HepG2 (cell line): ENCODE measurements at regions not wholly inside any gene's neighbourhood (a gene's known extent, or its start where the extent isn't known, plus 50 kb on each side); places are given as distances from the start of the nearest gene placed in this dataset.

Source experiments
- AHR ChIP-seq: IDR thresholded peaks from 2 replicates; pipeline ENCODE4 v1.6.1; 2018; ENCODE audit warnings: missing genetic modification reagents, missing compliant biosample characterization
- CREB1 ChIP-seq, 2 experiments: fragments of 450-650 bp in 1 of 2; IDR thresholded peaks; 2 replicates each; pipeline ENCODE4 v1.6.1; 2016 to 2017; ENCODE audit warnings: control low read depth in 1 of 2, mild to moderate bottlenecking in 1 of 2, missing compliant biosample characterization in 1 of 2, missing genetic modification characterization in 1 of 2
- FOXP1 ChIP-seq, 2 experiments: fragments of 450-650 bp in 1 of 2; IDR thresholded peaks; 2 replicates each; pipeline ENCODE4 v1.6.1; 2017 to 2018; ENCODE audit warnings: antibody characterized with exemption in 1 of 2
- GZF1 ChIP-seq: sonication (generic); formaldehyde crosslinking; IDR thresholded peaks from 2 replicates; pipeline ENCODE4 v1.5.1; 2020; ENCODE audit warnings: mild to moderate bottlenecking, missing genetic modification reagents
- ISL2 ChIP-seq: sonication (generic); formaldehyde crosslinking; IDR thresholded peaks from 2 replicates; pipeline ENCODE4 v1.5.0; 2020; ENCODE audit warnings: missing genetic modification reagents
- JARID2 ChIP-seq: sonication (generic); formaldehyde crosslinking; IDR thresholded peaks from 2 replicates; pipeline ENCODE4 v1.8.1; 2023; ENCODE audit warnings: missing genetic modification reagents, inconsistent platforms; ENCODE audit not compliant: insufficient replicate concordance
- KDM5B ChIP-seq: sonication (generic); formaldehyde crosslinking; IDR thresholded peaks from 2 replicates; pipeline ENCODE4 v1.4.0; 2020; ENCODE audit warnings: missing genetic modification reagents, mild to moderate bottlenecking, borderline replicate concordance
- MED1 ChIP-seq: sonication (generic); formaldehyde crosslinking; IDR thresholded peaks from 2 replicates; pipeline ENCODE4 v1.4.0; 2020; ENCODE audit warnings: missing genetic modification reagents
- MIER3 ChIP-seq: IDR thresholded peaks from 2 replicates; pipeline ENCODE4 v1.6.1; 2016; ENCODE audit warnings: missing compliant biosample characterization, borderline replicate concordance
- NR2F1 ChIP-seq, 2 experiments: fragments of 450-650 bp in 1 of 2; formaldehyde crosslinking in 1 of 2; IDR thresholded peaks; 2 replicates each; pipeline versions ENCODE4 v1.5.0 to v1.6.1; 2016 to 2020; ENCODE audit warnings: mild to moderate bottlenecking in 1 of 2, missing compliant biosample characterization in 1 of 2, missing genetic modification reagents in 1 of 2, moderate library complexity in 1 of 2
- SRY ChIP-seq: sonication (generic); formaldehyde crosslinking; IDR thresholded peaks from 2 replicates; pipeline ENCODE4 v1.8.0; 2022; ENCODE audit warnings: mild to moderate bottlenecking, missing genetic modification reagents
- THAP11 ChIP-seq: IDR thresholded peaks from 2 replicates; pipeline ENCODE4 v1.6.1; 2016; ENCODE audit warnings: missing biosample characterization, missing genetic modification reagents
- ZIK1 ChIP-seq: sonication (generic); formaldehyde crosslinking; IDR thresholded peaks from 2 replicates; pipeline ENCODE4 v1.5.0; 2020; ENCODE audit warnings: mild to moderate bottlenecking, low read depth, missing genetic modification reagents, borderline replicate concordance
- ZNF256 ChIP-seq: sonication (generic); formaldehyde crosslinking; conservative IDR thresholded peaks from 2 replicates; pipeline ENCODE4 v1.4.0; 2020; ENCODE audit warnings: missing genetic modification reagents
- ZNF33A ChIP-seq: sonication (generic); formaldehyde crosslinking; IDR thresholded peaks from 2 replicates; pipeline ENCODE4 v1.5.1; 2020; ENCODE audit warnings: missing genetic modification reagents, mild to moderate bottlenecking, moderate library complexity, borderline replicate concordance
- ZNF570 ChIP-seq: sonication (generic); formaldehyde crosslinking; IDR thresholded peaks from 2 replicates; pipeline ENCODE4 v1.4.0; 2020; ENCODE audit warnings: mild to moderate bottlenecking, missing genetic modification reagents, borderline replicate concordance
- TF ChIP-seq, protein P1 (sequence below): IDR thresholded peaks from 2 replicates; pipeline ENCODE4 v1.6.1; 2016; ENCODE audit warnings: mild to moderate bottlenecking
- TF ChIP-seq, protein P2 (sequence below): IDR thresholded peaks from 2 replicates; pipeline ENCODE4 v1.6.1; 2012; ENCODE audit warnings: low read depth, low read length, improper control_type of control experiment
- TF ChIP-seq, protein P3 (sequence below): sonication (generic); formaldehyde crosslinking; IDR thresholded peaks from 2 replicates; pipeline ENCODE4 v1.5.1; 2020; ENCODE audit warnings: mild to moderate bottlenecking, missing genetic modification reagents, borderline replicate concordance
- TF ChIP-seq, protein P4 (sequence below): sonication (generic); formaldehyde crosslinking; IDR thresholded peaks from 2 replicates; pipeline ENCODE4 v1.8.0; 2022; ENCODE audit warnings: missing genetic modification reagents, low read depth, mild to moderate bottlenecking, borderline replicate concordance

GRCh38 chr10:45502458-45502857, 128.4 kb downstream of the ALOX5 start (continued):
- TF ChIP-seq ZNF33A (CRISPR knock-in tag) (no peak), KDM5B (no peak), NR2F1 (CRISPR knock-in tag; IDR thresholded peaks at IDR 0.05) (no peak), ISL2 (CRISPR knock-in tag) (0 out of 2 replicates have a peak, but pooled peaks have one; percentile 30), MIER3 (CRISPR knock-in tag) (peak; percentile 23; the same call in 1 of the 2 replicates), FOXP1 (IDR thresholded peaks at IDR 0.05) (no peak), FOXP1 (CRISPR knock-in tag; IDR thresholded peaks at IDR 0.05) (peak; percentile 79), CREB1 (IDR thresholded peaks at IDR 0.05) (no peak), CREB1 (CRISPR knock-in tag; IDR thresholded peaks at IDR 0.05) (0 out of 2 replicates have a peak, but pooled peaks have one; percentile 23), ZNF256 (no peak), AHR (CRISPR knock-in tag) (no peak), MED1 (CRISPR knock-in tag) (peak; percentile 48; the same call in 1 of the 2 replicates), JARID2 (CRISPR knock-in tag) (no peak), ZNF570 (CRISPR knock-in tag) (no peak), ZIK1 (no peak), THAP11 (CRISPR knock-in tag) (peak; percentile 32; the same call in 1 of the 2 replicates), GZF1 (no peak), SRY (CRISPR knock-in tag) (no peak)
- TF ChIP-seq, protein P1, sequence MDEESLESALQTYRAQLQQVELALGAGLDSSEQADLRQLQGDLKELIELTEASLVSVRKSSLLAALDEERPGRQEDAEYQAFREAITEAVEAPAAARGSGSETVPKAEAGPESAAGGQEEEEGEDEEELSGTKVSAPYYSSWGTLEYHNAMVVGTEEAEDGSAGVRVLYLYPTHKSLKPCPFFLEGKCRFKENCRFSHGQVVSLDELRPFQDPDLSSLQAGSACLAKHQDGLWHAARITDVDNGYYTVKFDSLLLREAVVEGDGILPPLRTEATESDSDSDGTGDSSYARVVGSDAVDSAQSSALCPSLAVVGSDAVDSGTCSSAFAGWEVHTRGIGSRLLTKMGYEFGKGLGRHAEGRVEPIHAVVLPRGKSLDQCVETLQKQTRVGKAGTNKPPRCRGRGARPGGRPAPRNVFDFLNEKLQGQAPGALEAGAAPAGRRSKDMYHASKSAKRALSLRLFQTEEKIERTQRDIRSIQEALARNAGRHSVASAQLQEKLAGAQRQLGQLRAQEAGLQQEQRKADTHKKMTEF = peak; percentile 57; the same call in 1 of the 2 replicates
- TF ChIP-seq, protein P2, sequence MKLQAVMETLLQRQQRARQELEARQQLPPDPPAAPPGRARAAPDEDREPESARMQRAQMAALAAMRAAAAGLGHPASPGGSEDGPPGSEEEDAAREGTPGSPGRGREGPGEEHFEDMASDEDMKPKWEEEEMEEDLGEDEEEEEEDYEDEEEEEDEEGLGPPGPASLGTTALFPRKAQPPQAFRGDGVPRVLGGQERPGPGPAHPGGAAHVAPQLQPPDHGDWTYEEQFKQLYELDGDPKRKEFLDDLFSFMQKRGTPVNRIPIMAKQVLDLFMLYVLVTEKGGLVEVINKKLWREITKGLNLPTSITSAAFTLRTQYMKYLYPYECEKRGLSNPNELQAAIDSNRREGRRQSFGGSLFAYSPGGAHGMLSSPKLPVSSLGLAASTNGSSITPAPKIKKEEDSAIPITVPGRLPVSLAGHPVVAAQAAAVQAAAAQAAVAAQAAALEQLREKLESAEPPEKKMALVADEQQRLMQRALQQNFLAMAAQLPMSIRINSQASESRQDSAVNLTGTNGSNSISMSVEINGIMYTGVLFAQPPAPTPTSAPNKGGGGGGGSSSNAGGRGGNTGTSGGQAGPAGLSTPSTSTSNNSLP = peak; percentile 67; the same call in 1 of the 2 replicates
- TF ChIP-seq, protein P3, sequence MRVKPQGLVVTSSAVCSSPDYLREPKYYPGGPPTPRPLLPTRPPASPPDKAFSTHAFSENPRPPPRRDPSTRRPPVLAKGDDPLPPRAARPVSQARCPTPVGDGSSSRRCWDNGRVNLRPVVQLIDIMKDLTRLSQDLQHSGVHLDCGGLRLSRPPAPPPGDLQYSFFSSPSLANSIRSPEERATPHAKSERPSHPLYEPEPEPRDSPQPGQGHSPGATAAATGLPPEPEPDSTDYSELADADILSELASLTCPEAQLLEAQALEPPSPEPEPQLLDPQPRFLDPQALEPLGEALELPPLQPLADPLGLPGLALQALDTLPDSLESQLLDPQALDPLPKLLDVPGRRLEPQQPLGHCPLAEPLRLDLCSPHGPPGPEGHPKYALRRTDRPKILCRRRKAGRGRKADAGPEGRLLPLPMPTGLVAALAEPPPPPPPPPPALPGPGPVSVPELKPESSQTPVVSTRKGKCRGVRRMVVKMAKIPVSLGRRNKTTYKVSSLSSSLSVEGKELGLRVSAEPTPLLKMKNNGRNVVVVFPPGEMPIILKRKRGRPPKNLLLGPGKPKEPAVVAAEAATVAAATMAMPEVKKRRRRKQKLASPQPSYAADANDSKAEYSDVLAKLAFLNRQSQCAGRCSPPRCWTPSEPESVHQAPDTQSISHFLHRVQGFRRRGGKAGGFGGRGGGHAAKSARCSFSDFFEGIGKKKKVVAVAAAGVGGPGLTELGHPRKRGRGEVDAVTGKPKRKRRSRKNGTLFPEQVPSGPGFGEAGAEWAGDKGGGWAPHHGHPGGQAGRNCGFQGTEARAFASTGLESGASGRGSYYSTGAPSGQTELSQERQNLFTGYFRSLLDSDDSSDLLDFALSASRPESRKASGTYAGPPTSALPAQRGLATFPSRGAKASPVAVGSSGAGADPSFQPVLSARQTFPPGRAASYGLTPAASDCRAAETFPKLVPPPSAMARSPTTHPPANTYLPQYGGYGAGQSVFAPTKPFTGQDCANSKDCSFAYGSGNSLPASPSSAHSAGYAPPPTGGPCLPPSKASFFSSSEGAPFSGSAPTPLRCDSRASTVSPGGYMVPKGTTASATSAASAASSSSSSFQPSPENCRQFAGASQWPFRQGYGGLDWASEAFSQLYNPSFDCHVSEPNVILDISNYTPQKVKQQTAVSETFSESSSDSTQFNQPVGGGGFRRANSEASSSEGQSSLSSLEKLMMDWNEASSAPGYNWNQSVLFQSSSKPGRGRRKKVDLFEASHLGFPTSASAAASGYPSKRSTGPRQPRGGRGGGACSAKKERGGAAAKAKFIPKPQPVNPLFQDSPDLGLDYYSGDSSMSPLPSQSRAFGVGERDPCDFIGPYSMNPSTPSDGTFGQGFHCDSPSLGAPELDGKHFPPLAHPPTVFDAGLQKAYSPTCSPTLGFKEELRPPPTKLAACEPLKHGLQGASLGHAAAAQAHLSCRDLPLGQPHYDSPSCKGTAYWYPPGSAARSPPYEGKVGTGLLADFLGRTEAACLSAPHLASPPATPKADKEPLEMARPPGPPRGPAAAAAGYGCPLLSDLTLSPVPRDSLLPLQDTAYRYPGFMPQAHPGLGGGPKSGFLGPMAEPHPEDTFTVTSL (CRISPR knock-in tag) = peak; percentile 69; the same call in 1 of the 2 replicates
- TF ChIP-seq, protein P4, sequence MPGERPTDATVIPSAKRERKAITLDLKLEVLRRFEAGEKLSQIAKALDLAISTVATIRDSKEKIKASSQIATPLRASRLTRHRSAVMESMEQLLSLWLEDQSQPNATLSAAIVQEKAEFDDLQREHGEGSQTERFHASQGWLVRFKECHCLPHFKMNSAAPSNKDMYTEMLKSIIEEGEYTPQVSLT (CRISPR knock-in tag) = no peak
